ENCODE measurements at regions not wholly inside any gene's neighbourhood (a gene's known extent, or its start where the extent isn't known, plus 50 kb on each side); places are given as distances from the start of the nearest gene placed in this dataset.

DNA sequence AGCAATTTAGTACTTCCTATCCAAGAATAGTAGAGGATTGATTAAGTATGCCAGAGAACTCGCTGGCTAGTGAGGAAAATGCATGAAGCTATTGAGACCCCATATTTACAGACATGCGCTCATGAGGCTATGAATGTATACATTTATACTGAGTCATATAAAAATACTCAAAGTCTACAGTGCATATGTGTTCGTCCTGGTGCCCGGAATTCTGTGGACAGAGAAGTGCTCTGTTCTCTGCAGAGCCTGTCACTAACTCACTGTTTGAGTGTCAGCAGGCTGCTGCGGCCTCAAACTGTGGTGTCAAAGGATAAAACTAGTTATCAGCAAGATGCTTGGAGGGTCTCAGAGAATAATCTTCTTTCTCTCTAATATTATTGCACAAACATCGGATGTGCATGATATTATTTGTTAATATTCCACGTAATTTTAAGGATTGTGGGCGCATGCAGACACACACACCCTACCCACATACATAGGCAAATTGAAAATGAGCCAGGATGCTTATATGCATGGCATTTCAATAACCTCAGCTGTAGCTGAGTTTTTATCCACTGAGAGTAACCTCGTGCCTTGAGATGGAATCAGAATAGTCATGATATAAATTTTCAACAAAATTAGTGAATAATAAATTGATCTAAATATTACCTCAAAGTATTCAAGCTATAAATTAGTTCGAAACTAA lies 50.0 kb upstream of the TSC22D2 start:
- no peaks in the 10 kb centered on the region for H3K9me3 ChIP-seq (ENCODE audit: low read length)
- H3K27me3 ChIP-seq (ENCODE audit: insufficient read depth, low read length) = no peaks in the 10 kb centered on the region
- H3K36me3 ChIP-seq (ENCODE audit: insufficient read depth, low read length) = no peaks in the 10 kb centered on the region
- peaks cover 2% of the 10 kb centered on the region for H3K4me1 ChIP-seq (ENCODE audit: insufficient read depth, low read length)
- no peak overlapping the region for H3K4me3 ChIP-seq (ENCODE audit: low read length)
- H2AFZ ChIP-seq (ENCODE audit: low read depth, low read length) = no peak overlapping the region

DNA sequence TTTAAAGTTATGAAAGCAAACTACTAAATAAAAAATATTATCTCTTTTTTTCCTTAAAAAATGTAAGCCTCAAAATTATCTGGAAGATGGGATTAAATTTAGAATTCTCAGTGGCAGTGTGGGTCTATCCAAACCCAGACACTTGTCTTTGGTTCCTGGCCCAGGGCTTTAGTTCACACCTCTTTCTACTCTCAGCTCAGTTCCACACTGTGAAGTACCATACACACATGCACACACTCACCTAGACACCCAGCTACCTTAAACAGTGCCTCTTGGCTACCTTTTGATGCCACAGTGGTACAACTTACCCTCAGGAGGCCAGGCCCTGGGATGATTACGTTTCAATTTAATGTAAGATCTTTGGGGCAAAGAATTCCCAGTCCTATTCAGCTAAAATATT lies 51.0 kb upstream of the TSC22D2 start:
- Histone ChIP-seq H3K27me3 (ENCODE audit: insufficient read depth, low read length) (no peaks in the 10 kb centered on the region), H3K4me3 (ENCODE audit: low read length) (no peak overlapping the region), H3K36me3 (ENCODE audit: insufficient read depth, low read length) (no peaks in the 10 kb centered on the region), H3K9me3 (ENCODE audit: low read length) (no peaks in the 10 kb centered on the region), H3K4me1 (ENCODE audit: insufficient read depth, low read length) (peaks cover 2% of the 10 kb centered on the region), H2AFZ (ENCODE audit: low read depth, low read length) (no peak overlapping the region)

DNA sequence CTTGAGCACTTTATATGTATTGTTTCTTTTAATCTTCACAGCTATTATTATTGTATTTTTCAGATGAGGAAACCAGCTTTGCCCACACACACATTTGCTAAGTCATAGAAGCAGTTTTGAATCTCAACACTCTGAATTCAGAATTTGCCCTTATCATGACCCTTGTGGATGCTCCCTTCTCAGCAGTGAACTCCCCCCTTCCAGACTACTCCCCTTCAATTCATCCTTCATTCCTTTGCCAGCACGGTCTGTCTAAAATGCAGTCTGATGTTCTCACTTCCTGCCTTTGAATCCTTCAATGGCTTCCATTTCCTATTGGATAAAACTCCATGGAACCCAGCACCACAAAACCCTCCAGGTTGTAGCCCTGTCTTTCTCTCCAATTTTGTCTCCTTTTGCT lies 52.5 kb upstream of the TSC22D2 start:
- Histone ChIP-seq H3K27me3 (ENCODE audit: insufficient read depth, low read length) (no peaks in the 10 kb centered on the region), H3K36me3 (ENCODE audit: insufficient read depth, low read length) (no peaks in the 10 kb centered on the region), H2AFZ (ENCODE audit: low read depth, low read length) (no peak overlapping the region), H3K9me3 (ENCODE audit: low read length) (no peaks in the 10 kb centered on the region), H3K4me1 (ENCODE audit: insufficient read depth, low read length) (peaks cover 2% of the 10 kb centered on the region), H3K4me3 (ENCODE audit: low read length) (no peak overlapping the region)

DNA sequence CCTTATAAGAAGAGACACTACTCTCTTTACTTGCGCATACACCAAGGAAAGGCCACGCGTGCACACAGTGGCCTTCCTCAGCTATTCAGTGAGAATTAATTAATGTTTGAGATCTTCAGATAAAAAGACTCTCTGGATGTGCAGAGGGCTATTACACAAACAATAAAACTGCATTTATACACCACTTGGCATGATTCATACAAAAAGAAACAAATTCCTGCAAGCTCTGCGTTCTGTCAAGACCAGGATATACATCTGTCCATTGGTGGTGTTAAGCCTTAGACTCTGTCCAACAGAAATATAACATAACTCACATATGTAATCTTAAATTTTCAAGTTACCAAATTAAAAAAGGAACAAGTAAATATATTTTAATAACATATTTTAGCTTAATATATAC lies 55.2 kb upstream of the TSC22D2 start:
- Histone ChIP-seq H3K27me3 (ENCODE audit: insufficient read depth, low read length) (no peaks in the 10 kb centered on the region), H3K4me1 (ENCODE audit: insufficient read depth, low read length) (peaks cover 13% of the 10 kb centered on the region), H3K36me3 (ENCODE audit: insufficient read depth, low read length) (no peaks in the 10 kb centered on the region)

DNA sequence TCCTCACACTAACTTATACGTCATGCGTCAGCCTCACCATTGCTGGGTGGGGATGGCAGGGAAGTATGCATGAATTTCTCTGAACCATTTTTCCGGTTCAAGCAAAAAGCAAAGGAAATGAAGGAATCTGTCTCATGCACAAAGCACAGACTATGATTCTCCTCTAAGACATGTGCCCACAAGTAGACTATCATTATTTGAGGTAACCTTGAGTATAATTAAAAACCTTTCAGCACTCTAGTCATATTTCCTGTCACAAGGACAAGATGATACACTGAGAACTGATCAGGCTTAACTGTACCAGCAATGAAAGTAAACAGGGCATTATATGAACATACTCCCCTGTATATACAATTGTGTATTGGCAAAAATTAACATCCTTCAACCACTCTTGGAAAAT lies 56.7 kb upstream of the TSC22D2 start:
- Histone ChIP-seq H3K4me1 (ENCODE audit: insufficient read depth, low read length) (peaks cover 11% of the 10 kb centered on the region), H2AFZ (ENCODE audit: low read depth, low read length) (no peak overlapping the region), H3K27me3 (ENCODE audit: insufficient read depth, low read length) (no peaks in the 10 kb centered on the region), H3K4me3 (ENCODE audit: low read length) (no peak overlapping the region), H3K9me3 (ENCODE audit: low read length) (no peaks in the 10 kb centered on the region), H3K36me3 (ENCODE audit: insufficient read depth, low read length) (no peaks in the 10 kb centered on the region)

More for the DNA sequence above, 55.2 kb upstream of the TSC22D2 start:
- Histone ChIP-seq H2AFZ (ENCODE audit: low read depth, low read length) (no peak overlapping the region), H3K9me3 (ENCODE audit: low read length) (no peaks in the 10 kb centered on the region), H3K4me3 (ENCODE audit: low read length) (no peak overlapping the region)

DNA sequence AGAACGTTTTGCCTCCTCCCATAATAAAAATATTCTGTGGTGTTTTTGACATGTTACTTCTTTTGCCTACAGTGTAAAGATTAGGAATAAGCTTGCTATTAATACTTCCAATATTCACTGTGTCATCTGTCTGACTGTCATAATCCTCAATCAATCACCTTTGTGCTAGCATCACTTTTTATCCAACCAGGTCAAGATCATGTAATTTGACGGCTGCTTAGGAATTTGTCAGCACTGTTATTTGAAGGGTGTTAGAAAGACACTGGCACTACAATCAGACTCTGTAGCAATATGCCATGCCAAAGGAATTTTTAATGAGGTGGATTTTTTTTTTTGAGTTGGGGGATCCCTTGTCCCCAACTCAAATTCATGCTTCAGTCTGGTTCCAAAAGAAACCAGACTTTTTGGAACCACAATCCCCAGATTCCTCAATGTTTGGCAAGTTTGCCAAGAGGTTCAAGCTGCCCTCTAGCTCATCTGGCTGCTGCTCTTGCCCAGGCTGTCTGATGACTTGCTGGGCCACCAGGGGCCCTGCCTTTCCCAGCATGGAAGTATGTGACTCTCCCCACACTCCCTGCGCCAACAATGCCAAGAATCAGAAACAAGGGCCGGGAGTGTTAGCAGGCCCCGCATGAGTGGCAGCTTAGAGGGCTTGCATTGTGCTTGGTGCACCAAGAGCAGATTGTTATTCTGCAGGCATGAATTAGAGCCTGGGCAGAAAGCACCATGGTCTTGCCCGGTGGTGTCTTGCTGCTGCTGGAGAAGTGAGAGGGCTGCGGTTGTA lies 58.6 kb upstream of the TSC22D2 start:
- Histone ChIP-seq H3K4me1 (ENCODE audit: insufficient read depth, low read length) (peaks cover 11% of the 10 kb centered on the region), H2AFZ (ENCODE audit: low read depth, low read length) (no peak overlapping the region), H3K9me3 (ENCODE audit: low read length) (no peaks in the 10 kb centered on the region), H3K36me3 (ENCODE audit: insufficient read depth, low read length) (no peaks in the 10 kb centered on the region), H3K27me3 (ENCODE audit: insufficient read depth, low read length) (no peaks in the 10 kb centered on the region), H3K4me3 (ENCODE audit: low read length) (no peak overlapping the region)

DNA sequence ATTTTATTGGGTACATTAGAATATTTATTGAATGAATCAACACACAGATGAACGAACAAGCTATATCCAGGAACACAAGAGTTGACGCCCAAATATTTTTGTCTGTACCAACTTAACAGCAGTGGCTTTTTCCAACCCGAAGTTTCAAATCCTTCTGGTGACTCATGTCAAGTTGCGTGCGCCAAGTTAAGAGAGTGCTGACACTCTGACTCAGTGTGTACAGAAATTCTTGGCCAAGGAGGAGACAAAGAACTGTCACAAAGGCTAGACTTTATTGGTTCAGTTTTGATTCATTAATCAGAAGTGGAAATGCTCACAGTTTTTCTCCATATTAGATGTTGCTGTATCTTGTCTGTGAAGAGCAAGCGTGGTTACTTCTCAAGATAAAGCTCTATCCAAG lies 59.6 kb upstream of the TSC22D2 start:
- Histone ChIP-seq H3K4me3 (ENCODE audit: low read length) (no peak overlapping the region), H3K9me3 (ENCODE audit: low read length) (no peaks in the 10 kb centered on the region), H3K36me3 (ENCODE audit: insufficient read depth, low read length) (no peaks in the 10 kb centered on the region), H3K4me1 (ENCODE audit: insufficient read depth, low read length) (peaks cover 11% of the 10 kb centered on the region), H3K27me3 (ENCODE audit: insufficient read depth, low read length) (no peaks in the 10 kb centered on the region), H2AFZ (ENCODE audit: low read depth, low read length) (no peak overlapping the region)

DNA sequence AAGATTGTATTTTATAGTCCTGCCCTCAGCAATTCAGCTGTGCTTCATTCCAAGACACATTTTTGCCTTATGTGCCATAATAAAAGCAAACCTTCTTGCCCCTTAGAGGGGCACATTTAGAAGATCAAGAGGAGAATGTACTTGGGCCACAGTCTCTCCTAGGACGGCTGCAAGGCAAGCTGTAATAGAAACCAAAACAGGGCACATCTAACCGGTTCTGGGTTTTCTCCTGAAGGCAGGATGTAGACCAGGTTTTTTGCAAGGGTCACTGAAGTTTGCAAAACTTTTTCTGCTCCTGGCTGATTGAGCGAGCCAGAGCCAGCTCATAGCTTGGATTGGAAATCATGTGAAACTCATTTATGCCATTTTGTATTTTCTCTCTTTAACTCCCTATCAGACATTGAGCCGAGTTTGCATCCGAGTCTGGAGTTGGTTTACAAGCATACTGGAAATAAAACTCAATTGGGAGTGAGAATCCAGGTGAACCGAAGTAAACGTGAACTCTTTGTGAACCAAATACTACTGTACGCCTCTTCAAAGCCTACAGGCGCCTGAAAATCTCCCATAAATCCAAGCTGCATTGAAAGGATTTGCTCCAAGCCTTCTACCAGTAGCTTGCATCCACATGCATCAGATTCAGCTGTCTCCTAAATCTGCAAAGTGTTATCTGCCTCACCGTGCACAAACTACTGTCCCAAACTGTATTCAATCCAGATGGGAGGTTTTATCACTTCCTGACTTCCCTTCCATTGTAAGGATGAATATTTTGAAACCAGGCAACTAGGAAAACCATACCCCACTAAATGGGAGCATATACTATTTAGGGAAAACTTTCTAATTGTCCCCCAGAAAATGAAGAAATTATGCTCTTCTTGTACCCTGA lies 60.9 kb upstream of the TSC22D2 start:
- Histone ChIP-seq H3K27me3 (ENCODE audit: insufficient read depth, low read length) (no peaks in the 10 kb centered on the region), H3K4me3 (ENCODE audit: low read length) (no peak overlapping the region), H3K4me1 (ENCODE audit: insufficient read depth, low read length) (peaks cover 11% of the 10 kb centered on the region), H3K9me3 (ENCODE audit: low read length) (no peaks in the 10 kb centered on the region), H3K36me3 (ENCODE audit: insufficient read depth, low read length) (no peaks in the 10 kb centered on the region), H2AFZ (ENCODE audit: low read depth, low read length) (no peak overlapping the region)

DNA sequence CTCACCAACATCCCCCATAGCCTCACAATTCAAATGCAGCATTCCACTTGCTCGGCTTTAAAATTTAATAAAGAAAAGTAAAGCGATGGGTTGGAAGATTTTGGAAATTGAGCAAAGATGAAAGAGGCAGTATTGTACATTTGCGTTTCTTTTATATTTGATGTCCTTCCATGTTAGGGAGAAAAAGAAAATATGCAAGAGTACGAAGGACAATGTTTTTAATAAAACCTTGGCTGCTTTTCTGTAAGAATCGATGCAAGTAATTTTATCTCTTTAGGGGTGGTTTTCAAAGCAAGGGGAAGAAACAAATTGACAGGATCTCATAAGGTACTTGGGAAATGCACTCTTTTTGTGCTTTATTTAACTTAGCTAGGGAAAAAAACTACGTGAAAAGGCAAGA lies 61.8 kb upstream of the TSC22D2 start:
- no peaks in the 10 kb centered on the region for H3K27me3 ChIP-seq (ENCODE audit: insufficient read depth, low read length)
- H2AFZ ChIP-seq (ENCODE audit: low read depth, low read length) = no peak overlapping the region
- peaks cover 11% of the 10 kb centered on the region for H3K4me1 ChIP-seq (ENCODE audit: insufficient read depth, low read length)
- no peak overlapping the region for H3K4me3 ChIP-seq (ENCODE audit: low read length)
- no peaks in the 10 kb centered on the region for H3K9me3 ChIP-seq (ENCODE audit: low read length)
- no peaks in the 10 kb centered on the region for H3K36me3 ChIP-seq (ENCODE audit: insufficient read depth, low read length)

DNA sequence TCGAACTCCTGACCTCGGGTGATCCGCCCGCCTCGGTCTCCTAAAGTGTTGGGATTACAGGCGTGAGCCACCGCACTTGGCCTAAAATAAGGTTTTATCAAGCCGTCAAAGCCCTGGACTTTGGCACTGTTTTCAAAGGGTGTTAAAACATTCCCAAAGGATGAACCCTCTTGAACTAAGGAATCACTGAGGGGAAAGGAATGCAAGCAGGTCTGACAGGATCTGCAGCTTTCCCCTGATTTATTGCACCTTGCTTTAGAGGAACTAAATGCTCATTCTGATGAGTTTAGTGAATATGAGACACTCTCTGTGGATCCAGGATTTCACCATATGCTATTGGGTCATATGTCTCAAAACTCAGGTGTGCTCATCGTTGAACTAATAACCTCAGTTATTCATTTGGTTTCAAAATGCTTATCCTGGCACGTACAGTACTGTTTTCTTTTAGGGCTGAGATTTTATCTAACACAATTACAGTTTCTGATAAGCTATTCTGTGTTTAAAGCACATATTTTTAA lies 63.0 kb upstream of the TSC22D2 start:
- Histone ChIP-seq H3K9me3 (ENCODE audit: low read length) (no peaks in the 10 kb centered on the region), H3K36me3 (ENCODE audit: insufficient read depth, low read length) (no peaks in the 10 kb centered on the region), H3K4me3 (ENCODE audit: low read length) (no peak overlapping the region), H3K27me3 (ENCODE audit: insufficient read depth, low read length) (no peaks in the 10 kb centered on the region), H3K4me1 (ENCODE audit: insufficient read depth, low read length) (peaks cover 8% of the 10 kb centered on the region), H2AFZ (ENCODE audit: low read depth, low read length) (no peak overlapping the region)

DNA sequence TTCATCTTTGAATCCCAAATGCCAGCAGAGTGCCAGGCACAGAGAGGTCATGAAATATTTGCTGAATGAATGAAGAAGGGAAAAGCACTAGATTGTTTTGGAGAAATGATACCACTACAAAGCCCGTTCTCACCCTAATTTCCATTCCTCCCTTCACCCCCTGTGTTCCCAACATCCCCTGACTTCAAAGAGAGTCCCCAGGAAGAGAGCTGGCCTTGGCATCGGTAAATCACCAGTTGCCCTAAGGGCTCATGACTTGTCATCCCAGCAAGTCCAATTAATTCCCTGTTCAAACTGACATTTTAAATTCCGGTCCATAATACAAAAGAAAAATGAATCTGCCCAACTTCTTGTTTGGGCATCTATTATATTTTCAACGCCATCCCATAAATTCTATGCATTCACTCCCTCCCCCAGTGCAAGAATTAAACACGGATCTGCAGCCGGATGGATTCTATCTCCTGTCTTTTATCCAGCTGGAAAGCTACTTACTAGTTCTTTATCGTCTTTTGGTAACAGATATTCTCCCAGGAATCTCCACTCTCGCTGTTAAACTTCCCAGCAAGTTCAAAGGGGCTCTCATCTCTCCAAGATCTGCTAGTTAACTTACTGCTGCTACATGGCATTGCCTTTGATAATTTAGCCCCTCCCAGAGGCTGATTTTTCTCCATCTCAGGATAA lies 63.9 kb upstream of the TSC22D2 start:
- no peaks in the 10 kb centered on the region for H3K27me3 ChIP-seq (ENCODE audit: insufficient read depth, low read length)
- no peaks in the 10 kb centered on the region for H3K4me1 ChIP-seq (ENCODE audit: insufficient read depth, low read length)
- H2AFZ ChIP-seq (ENCODE audit: low read depth, low read length) = no peak overlapping the region
- H3K9me3 ChIP-seq (ENCODE audit: low read length) = no peaks in the 10 kb centered on the region
- no peak overlapping the region for H3K4me3 ChIP-seq (ENCODE audit: low read length)
- no peaks in the 10 kb centered on the region for H3K36me3 ChIP-seq (ENCODE audit: insufficient read depth, low read length)

DNA sequence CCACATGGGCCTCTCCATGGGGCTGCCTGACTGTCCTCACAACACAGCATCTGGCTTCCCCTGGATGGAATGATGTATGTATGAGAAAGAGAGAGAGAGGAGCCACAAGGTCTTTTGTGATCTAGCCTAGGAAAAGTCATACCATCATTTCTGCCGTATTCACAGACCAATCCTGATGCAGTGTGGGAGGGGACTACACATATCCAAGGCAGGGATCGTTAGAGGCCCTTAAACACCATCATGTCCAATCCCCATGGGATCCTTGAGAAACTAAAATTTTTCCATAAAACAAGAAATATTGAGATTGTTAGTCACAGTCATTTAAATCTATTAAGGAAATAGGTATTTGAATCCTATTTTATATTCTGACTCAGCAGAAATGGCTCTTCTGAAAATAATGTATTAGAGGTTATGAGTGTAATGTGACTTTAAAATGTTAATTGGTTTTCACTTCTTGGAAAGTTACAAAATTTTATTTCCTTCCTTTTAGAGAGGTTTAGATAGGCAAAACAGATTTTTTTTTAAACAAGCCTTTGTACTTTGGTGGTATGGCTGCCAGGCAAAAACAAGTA lies 65.1 kb upstream of the TSC22D2 start:
- Histone ChIP-seq H3K4me3 (ENCODE audit: low read length) (no peak overlapping the region), H3K27me3 (ENCODE audit: insufficient read depth, low read length) (no peaks in the 10 kb centered on the region), H3K4me1 (ENCODE audit: insufficient read depth, low read length) (no peaks in the 10 kb centered on the region), H3K36me3 (ENCODE audit: insufficient read depth, low read length) (no peaks in the 10 kb centered on the region), H2AFZ (ENCODE audit: low read depth, low read length) (no peak overlapping the region), H3K9me3 (ENCODE audit: low read length) (no peaks in the 10 kb centered on the region)

Data from neuron (in vitro differentiated cells).